Keratinocyte (primary cell): ENCODE measurements at regions not wholly inside any gene's neighbourhood (a gene's known extent, or its start where the extent isn't known, plus 50 kb on each side); places are given as distances from the start of the nearest gene placed in this dataset.

Experiments
- EZH2 ChIP-seq: IDR thresholded peaks from one replicate; pipeline ENCODE4 v1.6.1; 2012; ENCODE audit warnings: inconsistent platforms, mild to moderate bottlenecking, low read length, moderate library complexity
- TF ChIP-seq, protein P1 (sequence below), 3 experiments: IDR thresholded peaks in 1 of 3; conservative IDR thresholded peaks in 1 of 3; optimal IDR thresholded peaks in 1 of 3; 2 replicates in 2 of 3; 3 replicates in 1 of 3; pipeline versions ENCODE3 to v1.5.1; 2011; ENCODE audit warnings: low read length in 3 of 3, mild to moderate bottlenecking in 3 of 3, moderate library complexity in 2 of 3, control low read depth in 1 of 3, inconsistent platforms in 1 of 3; ENCODE audit not compliant: insufficient read depth in 2 of 3; ENCODE audit errors: extremely low read depth in 1 of 3

DNA sequence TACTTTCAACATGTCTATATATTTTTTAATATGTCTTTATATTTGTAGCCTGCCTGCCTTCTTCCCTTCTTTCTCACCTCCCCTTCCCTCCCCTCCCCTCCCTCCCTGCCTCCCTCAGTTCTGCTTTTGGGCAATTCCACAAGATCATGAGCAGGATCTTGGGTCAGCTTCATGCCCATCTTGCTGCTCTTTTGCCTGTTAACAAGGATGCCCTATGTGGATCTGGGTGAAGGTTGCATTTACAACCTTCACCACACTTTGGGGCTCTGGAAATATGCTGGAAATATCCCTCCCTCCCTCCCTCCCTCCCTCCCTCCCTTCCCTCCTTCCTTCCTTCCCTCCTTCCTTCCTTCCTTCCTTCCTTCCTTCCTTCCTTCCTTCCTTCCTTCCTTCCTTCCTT is 334.1 kb upstream of the FAM98A start:
- TF ChIP-seq, protein P1, sequence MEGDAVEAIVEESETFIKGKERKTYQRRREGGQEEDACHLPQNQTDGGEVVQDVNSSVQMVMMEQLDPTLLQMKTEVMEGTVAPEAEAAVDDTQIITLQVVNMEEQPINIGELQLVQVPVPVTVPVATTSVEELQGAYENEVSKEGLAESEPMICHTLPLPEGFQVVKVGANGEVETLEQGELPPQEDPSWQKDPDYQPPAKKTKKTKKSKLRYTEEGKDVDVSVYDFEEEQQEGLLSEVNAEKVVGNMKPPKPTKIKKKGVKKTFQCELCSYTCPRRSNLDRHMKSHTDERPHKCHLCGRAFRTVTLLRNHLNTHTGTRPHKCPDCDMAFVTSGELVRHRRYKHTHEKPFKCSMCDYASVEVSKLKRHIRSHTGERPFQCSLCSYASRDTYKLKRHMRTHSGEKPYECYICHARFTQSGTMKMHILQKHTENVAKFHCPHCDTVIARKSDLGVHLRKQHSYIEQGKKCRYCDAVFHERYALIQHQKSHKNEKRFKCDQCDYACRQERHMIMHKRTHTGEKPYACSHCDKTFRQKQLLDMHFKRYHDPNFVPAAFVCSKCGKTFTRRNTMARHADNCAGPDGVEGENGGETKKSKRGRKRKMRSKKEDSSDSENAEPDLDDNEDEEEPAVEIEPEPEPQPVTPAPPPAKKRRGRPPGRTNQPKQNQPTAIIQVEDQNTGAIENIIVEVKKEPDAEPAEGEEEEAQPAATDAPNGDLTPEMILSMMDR (optimal IDR thresholded peaks at IDR 0.05 in 1 of 3, IDR thresholded peaks at IDR 0.05 in 1 of 3, conservative IDR thresholded peaks at IDR 0.05 in 1 of 3; ENCODE audit: extremely low read depth in 1 of 3, insufficient read depth in 2 of 3, low read length in 3 of 3), result no peak
- no peak for TF ChIP-seq EZH2
